H1 (cell line): ENCODE measurements at regions not wholly inside any gene's neighbourhood (a gene's known extent, or its start where the extent isn't known, plus 50 kb on each side); places are given as distances from the start of the nearest gene placed in this dataset.

ENCODE experiments used
- KDM1A ChIP-seq: fragments of 200-600, 300-600 bp; sonication (generic); IDR thresholded peaks from 2 replicates; pipeline ENCODE4 v1.7.1; 2016; ENCODE audit warnings: mild to moderate bottlenecking, low read length, borderline replicate concordance
- POLR2A ChIP-seq, 2 experiments: IDR thresholded peaks; 1 replicate in 1 of 2; 2 replicates in 1 of 2; pipeline ENCODE4 v1.6.1; 2011; ENCODE audit warnings: low read depth in 2 of 2, low read length in 2 of 2, mild to moderate bottlenecking in 2 of 2; ENCODE audit errors: control extremely low read depth in 1 of 2
- POU5F1 ChIP-seq: IDR thresholded peaks from 2 replicates; pipeline ENCODE4 v1.6.1; 2011; ENCODE audit warnings: low read depth, mild to moderate bottlenecking, low read length, moderate library complexity
- SRF ChIP-seq: IDR thresholded peaks from 2 replicates; pipeline ENCODE4 v1.6.1; 2011; ENCODE audit warnings: mild to moderate bottlenecking, low read depth, low read length, moderate library complexity
- TF ChIP-seq, protein P1 (sequence below): fragments of 300-600 bp; sonication (generic); IDR thresholded peaks from 2 replicates; pipeline ENCODE4 v1.7.1; 2012; ENCODE audit warnings: low read length, moderate library complexity, mild to moderate bottlenecking, inconsistent platforms; ENCODE audit not compliant: insufficient replicate concordance

DNA sequence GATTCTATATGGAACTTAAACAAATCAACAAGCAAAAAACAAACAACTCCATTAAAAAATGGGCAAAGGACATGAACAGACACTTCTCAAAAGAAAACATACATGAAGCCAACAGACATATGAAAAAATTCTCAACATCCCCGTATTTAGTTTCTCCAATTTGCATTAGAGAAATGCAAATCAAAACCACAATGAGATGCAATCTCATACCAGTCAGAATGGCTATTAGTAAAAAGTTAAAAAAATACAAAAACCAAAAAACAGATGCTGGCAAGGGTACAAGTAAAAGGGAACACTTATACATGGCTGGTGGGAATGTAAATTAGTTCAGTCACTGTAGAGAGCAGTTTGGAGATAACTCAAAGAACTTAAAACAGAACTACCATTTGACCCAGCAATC is 342.1 kb upstream of the NUDT12 start (continued):
- TF ChIP-seq, protein P1, sequence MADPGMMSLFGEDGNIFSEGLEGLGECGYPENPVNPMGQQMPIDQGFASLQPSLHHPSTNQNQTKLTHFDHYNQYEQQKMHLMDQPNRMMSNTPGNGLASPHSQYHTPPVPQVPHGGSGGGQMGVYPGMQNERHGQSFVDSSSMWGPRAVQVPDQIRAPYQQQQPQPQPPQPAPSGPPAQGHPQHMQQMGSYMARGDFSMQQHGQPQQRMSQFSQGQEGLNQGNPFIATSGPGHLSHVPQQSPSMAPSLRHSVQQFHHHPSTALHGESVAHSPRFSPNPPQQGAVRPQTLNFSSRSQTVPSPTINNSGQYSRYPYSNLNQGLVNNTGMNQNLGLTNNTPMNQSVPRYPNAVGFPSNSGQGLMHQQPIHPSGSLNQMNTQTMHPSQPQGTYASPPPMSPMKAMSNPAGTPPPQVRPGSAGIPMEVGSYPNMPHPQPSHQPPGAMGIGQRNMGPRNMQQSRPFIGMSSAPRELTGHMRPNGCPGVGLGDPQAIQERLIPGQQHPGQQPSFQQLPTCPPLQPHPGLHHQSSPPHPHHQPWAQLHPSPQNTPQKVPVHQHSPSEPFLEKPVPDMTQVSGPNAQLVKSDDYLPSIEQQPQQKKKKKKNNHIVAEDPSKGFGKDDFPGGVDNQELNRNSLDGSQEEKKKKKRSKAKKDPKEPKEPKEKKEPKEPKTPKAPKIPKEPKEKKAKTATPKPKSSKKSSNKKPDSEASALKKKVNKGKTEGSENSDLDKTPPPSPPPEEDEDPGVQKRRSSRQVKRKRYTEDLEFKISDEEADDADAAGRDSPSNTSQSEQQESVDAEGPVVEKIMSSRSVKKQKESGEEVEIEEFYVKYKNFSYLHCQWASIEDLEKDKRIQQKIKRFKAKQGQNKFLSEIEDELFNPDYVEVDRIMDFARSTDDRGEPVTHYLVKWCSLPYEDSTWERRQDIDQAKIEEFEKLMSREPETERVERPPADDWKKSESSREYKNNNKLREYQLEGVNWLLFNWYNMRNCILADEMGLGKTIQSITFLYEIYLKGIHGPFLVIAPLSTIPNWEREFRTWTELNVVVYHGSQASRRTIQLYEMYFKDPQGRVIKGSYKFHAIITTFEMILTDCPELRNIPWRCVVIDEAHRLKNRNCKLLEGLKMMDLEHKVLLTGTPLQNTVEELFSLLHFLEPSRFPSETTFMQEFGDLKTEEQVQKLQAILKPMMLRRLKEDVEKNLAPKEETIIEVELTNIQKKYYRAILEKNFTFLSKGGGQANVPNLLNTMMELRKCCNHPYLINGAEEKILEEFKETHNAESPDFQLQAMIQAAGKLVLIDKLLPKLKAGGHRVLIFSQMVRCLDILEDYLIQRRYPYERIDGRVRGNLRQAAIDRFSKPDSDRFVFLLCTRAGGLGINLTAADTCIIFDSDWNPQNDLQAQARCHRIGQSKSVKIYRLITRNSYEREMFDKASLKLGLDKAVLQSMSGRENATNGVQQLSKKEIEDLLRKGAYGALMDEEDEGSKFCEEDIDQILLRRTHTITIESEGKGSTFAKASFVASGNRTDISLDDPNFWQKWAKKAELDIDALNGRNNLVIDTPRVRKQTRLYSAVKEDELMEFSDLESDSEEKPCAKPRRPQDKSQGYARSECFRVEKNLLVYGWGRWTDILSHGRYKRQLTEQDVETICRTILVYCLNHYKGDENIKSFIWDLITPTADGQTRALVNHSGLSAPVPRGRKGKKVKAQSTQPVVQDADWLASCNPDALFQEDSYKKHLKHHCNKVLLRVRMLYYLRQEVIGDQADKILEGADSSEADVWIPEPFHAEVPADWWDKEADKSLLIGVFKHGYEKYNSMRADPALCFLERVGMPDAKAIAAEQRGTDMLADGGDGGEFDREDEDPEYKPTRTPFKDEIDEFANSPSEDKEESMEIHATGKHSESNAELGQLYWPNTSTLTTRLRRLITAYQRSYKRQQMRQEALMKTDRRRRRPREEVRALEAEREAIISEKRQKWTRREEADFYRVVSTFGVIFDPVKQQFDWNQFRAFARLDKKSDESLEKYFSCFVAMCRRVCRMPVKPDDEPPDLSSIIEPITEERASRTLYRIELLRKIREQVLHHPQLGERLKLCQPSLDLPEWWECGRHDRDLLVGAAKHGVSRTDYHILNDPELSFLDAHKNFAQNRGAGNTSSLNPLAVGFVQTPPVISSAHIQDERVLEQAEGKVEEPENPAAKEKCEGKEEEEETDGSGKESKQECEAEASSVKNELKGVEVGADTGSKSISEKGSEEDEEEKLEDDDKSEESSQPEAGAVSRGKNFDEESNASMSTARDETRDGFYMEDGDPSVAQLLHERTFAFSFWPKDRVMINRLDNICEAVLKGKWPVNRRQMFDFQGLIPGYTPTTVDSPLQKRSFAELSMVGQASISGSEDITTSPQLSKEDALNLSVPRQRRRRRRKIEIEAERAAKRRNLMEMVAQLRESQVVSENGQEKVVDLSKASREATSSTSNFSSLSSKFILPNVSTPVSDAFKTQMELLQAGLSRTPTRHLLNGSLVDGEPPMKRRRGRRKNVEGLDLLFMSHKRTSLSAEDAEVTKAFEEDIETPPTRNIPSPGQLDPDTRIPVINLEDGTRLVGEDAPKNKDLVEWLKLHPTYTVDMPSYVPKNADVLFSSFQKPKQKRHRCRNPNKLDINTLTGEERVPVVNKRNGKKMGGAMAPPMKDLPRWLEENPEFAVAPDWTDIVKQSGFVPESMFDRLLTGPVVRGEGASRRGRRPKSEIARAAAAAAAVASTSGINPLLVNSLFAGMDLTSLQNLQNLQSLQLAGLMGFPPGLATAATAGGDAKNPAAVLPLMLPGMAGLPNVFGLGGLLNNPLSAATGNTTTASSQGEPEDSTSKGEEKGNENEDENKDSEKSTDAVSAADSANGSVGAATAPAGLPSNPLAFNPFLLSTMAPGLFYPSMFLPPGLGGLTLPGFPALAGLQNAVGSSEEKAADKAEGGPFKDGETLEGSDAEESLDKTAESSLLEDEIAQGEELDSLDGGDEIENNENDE = no peak
- TF ChIP-seq POU5F1 (no peak), POLR2A (IDR thresholded peaks at IDR 0.05; ENCODE audit: control extremely low read depth in 1 of 2, low read depth in 2 of 2, low read length in 2 of 2) (no peak), KDM1A (no peak), SRF (no peak)
- TF ChIP-seq, all 59 proteins: peak for 0
